NCI-H748 (cell line): ENCODE measurements at regions not wholly inside any gene's neighbourhood (a gene's known extent, or its start where the extent isn't known, plus 50 kb on each side); places are given as distances from the start of the nearest gene placed in this dataset.
"Not testable (repeated sequence)": the region's sequence is repeated elsewhere in the genome, so short reads cannot be mapped to it uniquely, and the experiment has no call there.

ENCODE experiments used
- DNase-seq: peaks from one replicate; lab custom pipeline; 2025; ENCODE audit not compliant: unreplicated experiment; lab: John Stamatoyannopoulos, UW

DNA sequence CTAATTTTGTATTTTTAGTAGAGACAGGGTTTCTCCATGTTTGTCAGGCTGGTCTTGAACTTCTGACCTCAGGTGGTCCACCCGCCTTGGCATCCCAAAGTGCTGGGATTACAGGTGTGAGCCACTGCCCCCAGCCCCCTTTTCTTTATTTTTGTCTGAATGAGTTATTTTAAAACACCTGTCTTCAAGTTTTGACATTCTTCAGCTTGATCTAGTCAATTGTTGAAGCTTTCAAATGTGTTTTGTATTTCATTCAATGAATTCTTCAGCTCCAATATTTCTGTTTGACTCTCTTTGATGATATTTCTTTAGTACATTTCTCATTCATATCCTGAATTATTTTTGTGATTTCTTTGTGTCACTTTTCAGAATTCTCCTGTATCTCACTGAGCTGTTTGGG is 486.2 kb downstream of the DMAC1 start:
- peak; percentile 11 for DNase-seq

DNA sequence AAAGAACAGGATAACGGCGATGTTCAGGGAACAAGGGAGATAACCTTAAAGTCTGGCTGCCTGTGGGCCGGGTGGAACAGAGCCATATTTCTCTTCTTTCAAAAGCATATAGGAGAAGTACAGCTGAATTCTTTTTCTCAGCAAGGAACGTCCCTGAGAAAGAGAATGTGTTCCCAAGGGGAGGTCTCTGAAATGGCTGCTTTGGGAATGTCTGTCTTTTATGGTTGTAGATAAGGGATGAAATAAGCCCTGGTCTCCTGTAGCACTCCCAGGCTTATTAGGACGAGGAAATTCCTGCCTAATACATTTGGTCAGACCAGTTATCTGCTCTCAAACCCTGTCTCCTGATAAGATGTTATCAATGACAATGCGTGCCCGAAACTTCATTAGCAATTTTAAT is 490.5 kb downstream of the DMAC1 start:
- DNase-seq = not testable (repeated sequence)

DNA sequence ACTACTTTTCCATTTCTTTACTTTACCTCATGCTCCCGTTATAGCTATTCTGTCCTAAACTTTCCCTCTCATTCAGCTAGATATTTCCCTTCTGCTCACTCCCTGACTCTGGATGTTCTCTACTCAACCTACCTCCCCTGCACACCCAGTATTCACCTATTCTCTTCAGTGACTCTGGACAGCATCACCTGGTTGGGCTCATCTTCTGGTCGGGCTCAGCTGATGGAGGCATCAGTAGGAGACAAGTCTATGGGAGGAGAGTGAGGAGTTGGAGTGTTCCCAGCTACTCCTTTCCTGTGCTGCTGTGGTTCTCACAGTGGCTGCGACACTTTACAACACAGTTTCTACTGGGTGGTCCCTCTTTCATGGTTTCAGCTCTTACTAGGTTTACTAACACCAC is 493.9 kb downstream of the DMAC1 start:
- no peak for DNase-seq

DNA sequence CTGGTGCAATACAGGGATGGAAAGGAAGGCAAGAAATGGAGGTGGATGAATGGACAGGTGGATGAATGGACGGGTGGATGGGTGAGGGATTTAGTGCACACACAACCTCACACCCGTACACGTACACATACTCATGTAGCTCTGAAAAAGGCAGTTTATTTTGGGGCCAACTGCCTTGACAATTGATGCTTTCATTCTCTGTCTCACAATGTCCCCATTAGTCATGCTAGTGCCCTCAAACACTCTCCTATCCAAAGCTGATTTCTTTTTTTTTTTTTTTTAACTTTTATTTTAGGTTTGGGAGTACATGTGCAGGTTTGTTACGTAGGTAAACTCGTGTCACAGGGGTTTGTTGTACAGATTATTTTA is 495.0 kb downstream of the DMAC1 start:
- no peak for DNase-seq

DNA sequence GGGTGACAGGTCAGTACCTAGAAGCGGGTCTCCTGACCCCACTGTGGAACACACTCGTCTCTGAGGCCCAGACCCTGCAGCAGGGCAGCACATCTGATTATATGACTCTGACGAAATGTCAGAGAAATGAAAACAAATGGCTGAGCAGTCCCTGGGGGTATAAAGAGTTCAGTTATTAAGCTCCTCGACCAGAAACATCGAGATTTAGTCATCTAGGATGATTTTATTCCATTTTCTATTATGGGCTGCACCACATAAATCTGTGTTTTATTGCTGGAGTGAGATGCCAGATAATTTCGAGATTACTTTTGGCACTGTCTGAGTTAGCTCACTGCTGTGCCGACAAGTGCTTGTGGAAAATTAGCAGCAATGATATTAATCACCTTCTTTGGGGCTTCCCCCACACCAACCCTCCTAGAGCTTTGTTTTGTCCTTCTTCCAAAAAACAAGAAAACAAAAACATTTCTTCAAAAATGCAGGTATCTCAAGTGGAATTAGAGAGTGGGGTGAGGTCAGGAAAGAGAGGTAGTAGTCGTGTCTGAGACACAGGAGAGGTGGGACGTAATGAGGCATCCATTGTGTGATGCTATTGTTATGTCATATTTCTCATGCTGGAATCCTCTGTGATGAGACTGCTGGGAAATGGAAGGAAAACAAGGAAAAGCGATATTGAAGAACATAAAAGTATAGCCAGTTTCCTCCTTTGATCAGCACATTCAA is 495.5 kb downstream of the DMAC1 start:
- DNase-seq = no peak

DNA sequence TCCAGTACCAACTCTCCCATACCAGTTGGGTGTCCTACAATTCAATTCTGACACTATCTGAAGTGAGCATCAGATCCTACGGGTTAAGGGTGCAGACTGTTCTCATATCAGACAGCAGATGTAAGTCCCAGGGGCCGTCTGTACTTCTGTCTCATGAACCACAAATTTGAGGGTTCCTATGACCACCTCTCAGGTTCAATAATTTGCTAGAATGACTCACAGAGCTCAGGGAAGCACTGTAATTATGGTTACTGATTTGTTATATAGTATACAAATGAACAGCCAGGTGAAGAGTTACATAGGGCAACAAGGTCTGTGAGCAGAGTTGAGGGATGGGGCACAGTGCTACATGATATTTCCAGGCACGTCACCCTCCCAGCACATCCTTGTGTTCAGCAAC is 499.1 kb downstream of the DMAC1 start:
- no peak for DNase-seq

DNA sequence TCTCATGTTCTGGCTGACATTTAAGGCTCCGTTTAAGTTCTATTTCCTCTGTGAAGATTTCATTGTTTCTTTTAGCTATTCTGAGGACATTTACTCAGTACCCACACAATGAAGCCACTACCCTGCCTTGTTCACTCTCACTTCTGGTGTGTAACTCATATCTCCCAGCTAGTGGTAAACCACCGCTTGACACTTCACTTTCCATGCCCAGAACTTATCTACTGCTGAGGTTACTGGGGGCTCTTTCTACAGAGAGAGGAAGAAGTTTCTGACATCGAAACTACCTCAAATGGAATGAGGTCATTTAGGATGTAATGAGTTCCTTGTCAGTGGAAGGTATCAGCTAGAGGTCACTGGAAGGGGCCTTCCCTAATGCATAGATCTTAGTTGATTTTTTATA is 501.5 kb downstream of the DMAC1 start:
- DNase-seq = no peak

DNA sequence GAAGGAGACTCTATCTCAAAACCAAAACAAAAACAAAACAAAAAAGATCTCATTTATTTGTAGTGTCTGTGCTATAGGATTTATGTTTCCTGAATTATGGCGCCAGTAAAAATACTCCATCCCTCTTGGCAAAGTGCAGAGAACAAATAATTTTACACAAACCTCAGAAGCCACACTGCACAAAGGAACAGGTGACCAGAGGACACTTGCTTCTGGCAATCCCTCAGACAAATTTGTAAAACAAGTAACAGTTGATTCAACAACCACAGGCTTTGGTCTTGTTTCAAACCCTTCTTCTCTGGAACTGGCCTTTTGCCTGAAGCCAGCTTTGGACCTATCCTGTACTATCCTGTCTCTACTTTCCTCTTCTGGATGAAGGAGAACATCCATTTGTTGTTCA is 502.1 kb downstream of the DMAC1 start:
- no peak for DNase-seq

DNA sequence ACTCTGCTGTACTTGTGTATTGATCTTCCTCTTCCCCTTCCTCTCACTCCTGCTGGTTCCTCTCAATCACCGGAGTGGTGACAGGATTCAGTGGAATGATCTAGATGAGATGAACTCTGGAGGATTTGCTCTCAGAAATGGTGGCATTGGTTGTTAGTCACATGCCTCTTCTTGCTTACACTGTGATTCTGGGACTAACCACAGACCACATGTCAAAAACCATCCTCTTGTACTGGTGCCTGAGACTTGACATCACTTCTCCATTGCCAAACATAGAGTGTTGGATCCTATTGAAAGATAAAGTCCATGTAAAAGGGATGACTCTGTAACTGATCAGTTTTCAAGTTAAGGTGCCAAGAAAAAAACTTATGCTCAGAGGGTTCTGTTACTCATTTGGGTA is 506.5 kb downstream of the DMAC1 start:
- no peak for DNase-seq

DNA sequence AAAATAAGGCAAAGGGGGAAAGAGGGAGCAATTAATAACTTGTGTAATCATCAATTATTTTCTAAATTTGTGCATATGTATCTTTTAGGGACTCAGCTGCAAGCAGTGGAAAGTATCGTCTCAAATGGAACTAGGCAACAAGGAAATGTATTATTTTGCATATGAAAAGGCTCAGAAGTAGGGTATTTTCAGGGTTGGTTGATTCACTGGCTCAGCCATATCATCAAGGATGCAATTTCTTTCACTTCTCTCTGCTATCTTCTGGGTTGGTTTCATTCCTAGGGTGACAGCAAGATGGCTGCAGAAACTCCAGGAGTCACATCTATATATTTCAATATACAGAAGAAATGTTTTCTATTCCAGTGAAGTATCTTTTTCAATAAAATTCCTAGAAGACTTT is 509.8 kb downstream of the DMAC1 start:
- no peak for DNase-seq

DNA sequence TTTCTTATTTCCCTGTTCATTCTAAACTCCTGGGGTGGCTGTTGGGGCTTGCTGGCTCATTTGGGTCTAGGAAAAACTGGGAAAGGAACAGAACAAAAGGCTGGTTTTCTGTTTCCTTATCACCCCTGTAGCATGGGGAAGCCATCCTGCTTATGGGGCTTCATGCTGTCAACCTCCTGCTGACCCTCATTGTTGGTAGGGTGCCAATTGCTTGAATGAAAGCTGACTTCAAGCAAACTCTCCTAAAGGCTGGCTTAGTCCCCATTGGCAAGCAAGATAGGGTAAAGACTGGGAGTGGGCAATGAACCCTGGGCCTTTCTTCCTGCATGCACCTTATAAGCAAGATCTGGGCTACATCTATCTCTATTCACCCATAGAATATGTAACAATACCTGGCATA is 511.6 kb downstream of the DMAC1 start:
- DNase-seq = peak; percentile 69

DNA sequence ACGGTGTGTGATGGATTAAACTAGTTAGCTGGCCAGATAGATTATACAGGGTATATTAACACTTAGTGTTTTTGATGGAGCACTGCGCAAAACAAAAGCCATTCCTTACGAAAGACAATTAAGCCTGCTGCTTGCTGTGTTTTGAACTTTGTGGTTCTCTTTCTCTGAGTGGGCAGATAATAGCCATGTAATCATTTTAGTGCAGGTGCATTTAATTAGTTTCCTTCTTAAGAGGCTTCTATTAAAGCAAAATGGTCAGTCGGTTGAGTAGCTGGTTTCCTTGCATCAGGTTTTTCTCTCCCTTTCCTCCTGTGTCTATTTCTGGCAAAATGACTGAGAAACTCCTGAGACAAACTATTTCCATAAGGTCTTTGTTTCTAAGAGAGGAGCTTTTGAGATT is 512.5 kb downstream of the DMAC1 start:
- peak; percentile 98 for DNase-seq

DNA sequence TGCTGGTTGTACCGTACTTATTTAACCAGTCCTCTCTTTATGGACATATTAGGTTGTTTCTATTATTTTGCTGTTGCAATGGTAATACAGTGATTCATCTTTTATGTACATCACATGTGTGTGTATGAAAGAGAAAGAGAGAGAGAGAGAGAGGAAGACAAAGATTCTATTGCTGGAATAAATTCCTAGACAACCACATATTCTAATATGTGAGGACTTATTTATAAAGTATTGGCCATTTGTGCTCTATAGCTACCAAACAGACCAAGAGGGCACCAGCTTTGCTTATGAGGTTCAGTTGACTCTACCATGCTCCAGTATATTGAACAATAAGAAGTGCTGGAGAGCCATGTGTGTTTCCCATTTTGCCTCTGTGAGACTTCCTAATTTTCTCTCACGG is 513.5 kb downstream of the DMAC1 start:
- peak; percentile 28 for DNase-seq

DNA sequence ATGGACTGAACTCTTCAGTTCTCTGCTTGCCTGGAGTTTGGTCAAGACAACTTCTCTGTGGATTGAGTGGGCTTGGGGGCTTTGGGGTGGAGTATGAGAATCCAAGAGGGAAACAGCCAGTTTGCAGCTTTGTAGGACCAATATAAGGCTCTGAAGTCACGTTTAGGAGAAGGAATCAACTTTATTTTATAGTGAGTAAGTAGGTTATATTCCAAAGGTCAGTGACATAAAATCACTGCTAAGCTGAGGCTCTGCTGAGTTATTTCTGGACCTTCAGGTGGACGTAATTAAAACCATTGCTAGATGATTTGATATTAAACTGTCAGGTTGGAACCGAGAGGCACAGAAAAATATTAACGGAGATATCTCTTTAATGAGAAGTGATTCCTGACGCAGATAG is 514.4 kb downstream of the DMAC1 start:
- DNase-seq = no peak

DNA sequence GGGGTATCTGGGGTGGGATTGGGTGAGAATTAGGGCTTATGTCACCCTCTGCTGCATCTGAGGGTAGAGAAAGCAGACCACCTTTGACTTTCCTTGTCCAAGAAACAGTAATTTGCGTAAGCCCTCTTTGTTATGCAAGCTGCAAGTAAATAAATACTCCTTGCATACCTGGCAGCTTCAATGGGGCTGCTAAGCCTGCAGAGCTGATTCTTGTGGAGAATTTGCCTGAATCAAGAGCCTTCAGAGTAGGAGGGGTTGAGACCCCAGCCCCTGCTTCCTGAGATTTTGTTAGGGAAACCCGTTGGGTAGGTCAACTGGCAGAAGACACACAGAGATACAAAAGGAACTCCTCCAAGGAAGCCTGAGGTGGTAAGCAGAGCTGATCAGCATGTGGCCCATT is 515.1 kb downstream of the DMAC1 start:
- DNase-seq = no peak

DNA sequence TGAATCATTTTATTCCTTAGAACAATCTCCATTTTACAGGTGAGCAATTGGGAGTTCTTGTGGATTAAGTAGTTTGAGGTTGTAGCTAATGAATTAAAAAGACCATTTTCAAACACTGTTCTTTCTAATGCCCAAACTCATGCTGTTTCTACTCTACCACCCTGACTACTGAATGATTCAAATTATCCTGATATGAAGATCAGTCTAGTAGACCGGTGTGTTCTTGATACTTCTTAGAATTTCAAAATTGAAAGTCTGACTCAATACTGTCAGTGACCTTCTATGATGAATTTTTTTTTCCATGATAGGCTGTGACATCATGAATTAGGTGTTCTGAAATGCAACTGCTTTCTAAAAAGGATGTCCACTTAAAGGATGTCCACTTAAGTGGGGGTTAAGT is 515.5 kb downstream of the DMAC1 start:
- no peak for DNase-seq

DNA sequence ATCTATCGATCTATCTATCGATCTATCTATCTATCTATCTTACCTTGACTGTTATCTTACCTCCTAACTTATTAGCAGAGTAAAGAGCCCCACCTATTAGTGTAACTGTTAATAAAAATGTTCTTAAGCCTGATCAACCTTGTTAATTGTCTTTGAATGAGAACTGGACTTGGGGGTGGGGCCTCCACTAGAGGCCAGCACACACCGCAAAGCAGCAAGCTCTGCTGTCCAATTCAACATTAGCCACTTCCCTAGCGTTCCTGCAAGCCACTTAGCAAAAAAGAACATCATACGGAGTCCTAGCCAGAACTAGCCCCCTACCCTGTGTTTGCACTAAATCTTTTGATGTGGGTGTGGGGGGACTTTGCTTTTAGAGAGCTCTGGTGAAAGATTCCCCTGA is 515.8 kb downstream of the KDM4C start:
- DNase-seq = peak; percentile 25

DNA sequence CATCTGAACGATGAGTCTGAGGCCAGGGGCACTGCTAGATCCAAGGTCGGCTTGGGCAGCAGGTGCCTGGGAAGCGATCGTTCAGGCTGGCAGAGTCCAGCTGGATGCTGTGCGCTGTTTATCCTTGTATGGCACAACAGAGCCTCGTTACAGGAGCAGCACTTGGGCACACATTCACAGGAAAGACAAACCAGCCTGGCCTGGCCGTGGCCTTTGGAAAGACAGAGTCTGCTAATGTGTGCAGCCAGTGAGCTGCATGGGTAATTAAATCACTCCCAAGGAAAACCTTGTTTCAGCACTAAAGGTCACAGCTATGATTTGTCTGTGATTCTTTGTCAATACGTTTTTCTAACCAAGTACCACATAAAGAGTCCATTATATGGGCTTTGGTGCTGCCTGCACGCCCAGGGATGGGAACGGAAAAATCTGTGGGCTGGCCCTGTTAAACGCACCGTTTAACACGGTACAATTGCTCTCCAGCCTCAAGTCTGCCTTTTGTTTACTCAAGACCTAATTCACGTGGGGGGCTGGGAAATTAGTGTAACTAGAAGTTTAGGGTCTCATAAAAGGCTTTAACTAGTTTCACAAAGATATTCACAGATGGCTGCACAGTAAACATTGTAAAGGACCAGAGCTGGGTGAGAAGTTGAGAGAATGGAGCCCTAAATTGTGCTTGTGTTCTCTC is 509.3 kb downstream of the KDM4C start:
- peak; percentile 98 for DNase-seq

DNA sequence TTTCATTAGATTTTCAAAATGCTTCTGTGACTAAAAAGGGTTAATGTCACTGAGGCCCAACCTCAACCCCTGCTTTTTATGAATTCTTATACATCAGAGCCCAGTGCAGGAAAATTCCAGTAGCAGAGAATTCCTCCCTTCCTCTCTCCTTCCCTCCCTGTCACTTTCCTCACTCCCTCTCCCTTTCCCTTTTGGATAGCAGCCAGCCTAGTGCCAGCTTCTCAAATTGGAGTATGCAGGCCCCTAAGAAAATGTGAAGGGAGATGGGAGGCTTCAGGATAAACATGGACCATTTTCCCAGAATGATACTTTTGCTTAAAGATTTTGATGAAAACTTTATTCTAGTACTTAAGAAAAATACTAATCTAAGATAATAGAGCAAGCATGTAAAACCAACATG is 507.4 kb downstream of the KDM4C start:
- DNase-seq = no peak

DNA sequence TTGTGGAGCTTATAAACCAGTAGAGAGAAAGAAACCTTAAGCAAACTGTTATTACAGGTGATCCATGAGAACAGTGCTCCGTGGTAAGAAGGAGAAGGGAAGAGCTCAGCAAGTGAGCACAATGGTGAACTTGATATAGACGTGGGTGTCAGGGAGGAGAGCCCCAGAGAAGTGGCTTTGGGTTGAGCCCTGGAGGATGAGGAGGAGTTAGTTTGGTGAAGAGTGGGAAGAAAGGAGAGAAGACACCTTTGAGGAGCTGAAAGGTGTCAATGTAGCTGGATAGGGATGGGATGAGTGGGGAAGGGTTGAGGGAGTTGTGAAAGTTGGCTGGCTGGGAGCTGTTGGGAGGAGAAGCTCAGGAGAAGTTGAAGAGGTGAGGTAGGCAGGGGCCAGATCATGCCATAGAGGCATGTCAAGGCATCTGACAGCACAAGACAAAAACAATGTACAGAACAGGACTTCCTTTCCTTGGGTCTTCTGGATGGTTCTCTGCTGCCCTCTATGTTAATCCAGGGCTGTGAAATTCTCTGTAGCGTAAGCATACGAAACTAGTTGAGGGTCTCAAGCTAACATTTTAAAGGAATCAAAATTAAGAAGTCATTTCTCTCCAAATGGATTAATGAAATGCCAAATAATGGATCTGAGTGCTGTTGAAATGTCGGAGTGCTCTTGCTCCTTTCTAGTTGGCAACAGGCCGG is 501.9 kb downstream of the KDM4C start:
- DNase-seq = no peak

DNA sequence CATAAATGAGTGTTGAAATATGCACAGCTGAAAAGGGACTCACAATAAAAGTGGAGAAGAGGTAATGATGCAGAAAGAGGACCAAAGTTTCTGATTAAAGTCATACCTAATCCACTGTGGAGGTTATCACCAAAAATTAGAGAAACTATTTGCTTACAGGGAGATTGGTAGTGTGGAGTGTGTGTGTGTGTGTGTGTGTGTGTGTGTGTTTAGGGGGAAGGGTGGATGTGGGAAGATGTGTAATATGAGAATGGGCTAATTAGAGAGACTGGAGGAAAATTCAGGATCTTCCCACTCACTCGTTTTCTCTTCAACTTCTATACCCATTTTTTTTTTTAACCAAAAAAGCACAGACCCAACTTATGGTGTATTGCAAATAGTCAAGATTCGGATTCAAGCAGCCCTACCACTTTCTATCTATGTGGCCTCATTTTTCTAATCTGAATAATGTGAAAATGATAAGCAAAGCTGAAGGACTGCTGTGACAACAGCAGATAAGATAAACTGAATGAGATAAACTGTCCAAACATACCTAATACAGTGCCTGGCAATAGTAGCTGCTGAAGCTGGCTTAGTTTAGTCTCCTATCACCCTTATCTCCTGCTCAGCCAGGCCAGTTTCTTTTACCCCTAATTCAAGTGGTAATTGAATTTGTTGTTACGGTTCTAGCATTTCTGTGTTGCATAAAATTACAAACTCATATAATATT is 501.1 kb downstream of the KDM4C start:
- DNase-seq = peak; percentile 52
